ENCODE measurements at regions not wholly inside any gene's neighbourhood (a gene's known extent, or its start where the extent isn't known, plus 50 kb on each side); places are given as distances from the start of the nearest gene placed in this dataset.

DNA sequence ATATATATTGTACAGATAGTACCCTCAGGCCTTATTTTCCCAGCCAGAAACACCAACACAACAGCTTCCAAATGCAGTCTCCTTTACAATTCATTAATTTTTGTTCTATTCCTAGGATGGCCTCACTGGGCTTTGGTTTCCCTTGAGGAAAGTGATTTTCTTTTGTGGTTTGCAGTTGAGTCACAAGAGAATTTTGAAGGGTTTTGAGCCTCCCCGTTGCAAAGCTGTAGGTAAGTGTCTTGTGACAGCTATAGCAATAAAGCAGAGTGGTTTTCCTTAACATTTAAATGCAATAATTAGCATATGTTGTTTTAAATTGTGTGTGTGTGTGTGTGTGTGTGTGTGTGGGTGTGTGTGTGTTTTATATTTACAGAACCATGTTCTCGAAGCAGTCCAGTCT is 54.1 kb upstream of the WDR17 start:
- no peak for DNase-seq (ENCODE audit: low read depth in 2 of 2)

DNA sequence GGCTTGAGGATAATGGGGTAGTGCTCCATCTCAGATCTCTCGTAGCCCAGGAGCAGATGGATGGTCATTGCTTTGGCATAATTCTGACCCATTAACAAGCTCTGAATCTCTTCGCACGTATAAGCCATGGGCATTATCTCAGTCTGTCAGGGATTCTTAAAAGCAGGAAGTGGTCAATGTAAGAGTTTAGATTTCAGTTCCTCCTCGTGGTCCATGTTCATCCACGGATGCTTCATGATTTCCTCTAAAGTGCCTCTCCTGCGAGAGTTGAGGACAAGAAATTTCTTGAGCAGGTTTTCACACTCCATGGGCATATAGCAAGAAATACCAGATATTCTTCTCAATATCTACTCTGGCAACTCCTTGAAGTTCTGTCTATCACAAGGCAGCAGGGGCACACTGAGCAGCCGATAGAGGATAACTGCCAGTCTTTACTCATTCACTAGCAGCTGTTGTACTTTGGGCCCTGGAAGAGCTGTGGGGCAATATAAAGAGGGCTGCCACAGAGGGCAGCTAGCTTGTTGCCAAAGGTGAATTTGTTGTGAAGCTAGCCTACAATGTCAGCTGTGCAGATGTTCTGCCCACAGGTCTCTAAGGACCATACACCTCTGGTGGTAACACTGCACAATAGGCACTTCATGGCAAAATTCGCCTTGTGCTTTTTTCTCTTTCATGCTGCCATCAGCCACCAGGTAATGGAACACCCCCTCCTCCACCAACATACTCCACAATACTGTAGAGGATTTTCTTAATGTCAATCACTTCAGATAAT is 52.0 kb upstream of the WDR17 start:
- DNase-seq (ENCODE audit: low read depth in 2 of 2), result no peak

DNA sequence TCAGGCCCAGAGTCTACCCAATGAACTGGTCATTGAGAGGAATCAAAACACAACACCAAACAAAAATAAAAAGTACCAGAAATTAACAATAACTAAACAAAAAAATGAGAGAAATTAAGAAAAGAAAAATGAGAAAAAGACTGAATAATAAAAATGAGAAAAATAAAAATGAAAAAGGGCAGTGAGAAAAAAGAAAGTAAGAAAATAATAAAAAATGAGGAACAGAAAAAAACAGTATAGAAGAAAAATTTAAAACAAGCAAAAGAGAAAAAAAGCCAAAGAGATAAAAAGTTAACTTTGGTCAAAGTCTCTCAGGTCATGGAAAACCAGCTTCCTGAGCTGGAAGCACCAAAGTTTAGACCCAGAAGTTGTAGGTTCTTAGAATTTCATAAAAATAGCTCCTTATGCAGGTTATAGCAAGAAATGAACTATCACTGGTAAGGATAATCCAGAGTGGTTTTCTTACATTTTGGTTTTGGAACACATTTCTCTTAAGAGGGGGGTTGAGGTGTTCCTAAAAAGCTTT is 51.0 kb upstream of the WDR17 start:
- DNase-seq (ENCODE audit: low read depth in 2 of 2), result no peak
